SJSA1 (cell line): ENCODE measurements at regions not wholly inside any gene's neighbourhood (a gene's known extent, or its start where the extent isn't known, plus 50 kb on each side); places are given as distances from the start of the nearest gene placed in this dataset.
A peak's percentile ranks its signal among the peaks of the same experiment; 100 is the strongest.

ENCODE experiments used
- DNase-seq, 2 experiments: peaks; one replicate each; pipeline ENCODE4 v3.0.0-alpha.2; 2015 to 2020; ENCODE audit warnings: low spot score in 2 of 2, low read depth in 1 of 2
- H3K27ac ChIP-seq: fragments of 250-450 bp; sonication (Bioruptor Pico); 2 replicates; pipeline ENCODE4 v1.5.1; 2020; ENCODE audit warnings: mild to moderate bottlenecking, moderate library complexity
- H3K27me3 ChIP-seq: fragments of 250-450 bp; sonication (Bioruptor Pico); replicated peaks from 2 replicates; pipeline ENCODE4 v1.5.1; 2020; ENCODE audit warnings: mild to moderate bottlenecking, moderate library complexity
- H3K36me3 ChIP-seq: fragments of 250-450 bp; sonication (Bioruptor Pico); 2 replicates; pipeline ENCODE4 v1.5.1; 2020; ENCODE audit warnings: mild to moderate bottlenecking
- H3K4me1 ChIP-seq: fragments of 250-450 bp; sonication (Bioruptor Pico); replicated peaks from 2 replicates; pipeline ENCODE4 v1.6.1; 2021; ENCODE audit warnings: mild to moderate bottlenecking
- H3K4me3 ChIP-seq: fragments of 250-450 bp; sonication (Bioruptor Pico); 2 replicates; pipeline ENCODE4 v1.5.1; 2020; ENCODE audit warnings: mild to moderate bottlenecking
- H3K9me3 ChIP-seq: fragments of 250-450 bp; sonication (Bioruptor Pico); replicated peaks from 2 replicates; pipeline ENCODE4 v1.5.1; 2020; ENCODE audit warnings: mild to moderate bottlenecking

GRCh38 chr19:33977756-33978685 is 181.4 kb downstream of the KCTD15 start:
- Histone ChIP-seq H3K4me1 (no peaks in the 10 kb centered on the region), H3K9me3 (no peaks in the 10 kb centered on the region), H3K4me3 (no peak overlapping the region), H3K27me3 (peaks cover 4% of the 10 kb centered on the region; the same call in 1 of the 2 replicates), H3K27ac (no peak overlapping the region), H3K36me3 (no peaks in the 10 kb centered on the region)
- no peak for DNase-seq

DNA sequence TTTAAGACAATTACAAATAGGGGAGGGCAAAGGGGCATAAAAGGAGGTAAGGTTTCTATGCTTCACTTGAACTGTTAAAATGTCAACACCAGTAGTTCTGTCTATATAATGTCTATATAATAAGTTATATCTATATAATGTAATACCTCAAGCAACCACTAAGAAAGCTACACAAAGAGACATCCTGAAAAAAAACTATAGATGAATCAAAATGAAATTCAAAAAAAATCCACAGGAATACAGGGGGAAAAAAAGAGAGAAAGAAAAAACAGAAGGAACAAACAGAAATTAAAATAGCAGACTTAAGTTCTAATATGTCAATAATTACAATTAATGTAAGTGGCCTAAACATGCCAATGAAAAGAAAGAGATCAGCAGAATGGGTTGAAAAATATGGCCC is 186.0 kb downstream of the KCTD15 start:
- DNase-seq = no peak
- Histone ChIP-seq H3K4me3 (no peak overlapping the region), H3K9me3 (no peaks in the 10 kb centered on the region; the same call in 1 of the 2 replicates), H3K36me3 (no peaks in the 10 kb centered on the region), H3K4me1 (no peaks in the 10 kb centered on the region), H3K27ac (no peak overlapping the region), H3K27me3 (no peaks in the 10 kb centered on the region)

DNA sequence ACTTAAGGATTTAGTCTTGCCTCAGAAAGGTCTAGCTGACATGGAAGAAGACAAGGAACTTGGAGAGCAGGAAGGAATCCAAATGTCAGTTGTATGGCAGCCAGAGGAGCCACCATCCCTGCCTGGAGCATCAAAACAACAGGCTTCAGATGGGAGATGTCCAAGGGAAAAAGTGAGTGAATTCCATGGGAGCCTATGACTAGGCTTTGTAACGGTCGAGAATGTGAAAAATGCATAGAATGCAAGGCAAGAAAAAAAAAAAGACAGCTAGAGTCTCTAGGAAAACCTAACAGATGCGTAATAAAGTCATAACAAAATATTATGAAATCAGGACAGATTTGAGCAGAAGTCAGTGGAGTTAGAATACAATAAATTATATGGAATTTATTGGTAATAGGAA is 183.7 kb upstream of the LSM14A start:
- no peaks in the 10 kb centered on the region; the same call in 1 of the 2 replicates for H3K9me3 ChIP-seq
- no peak overlapping the region for H3K27ac ChIP-seq
- no peaks in the 10 kb centered on the region for H3K4me1 ChIP-seq
- no peak overlapping the region for H3K4me3 ChIP-seq
- H3K27me3 ChIP-seq = no peaks in the 10 kb centered on the region
- H3K36me3 ChIP-seq = no peaks in the 10 kb centered on the region
- no peak for DNase-seq

GRCh38 chr19:33997690-33998089 is 174.6 kb upstream of the LSM14A start:
- DNase-seq = no peak
- Histone ChIP-seq H3K27me3 (peaks cover 2% of the 10 kb centered on the region; the same call in 1 of the 2 replicates), H3K4me3 (no peak overlapping the region), H3K9me3 (no peaks in the 10 kb centered on the region), H3K36me3 (no peaks in the 10 kb centered on the region), H3K27ac (no peak overlapping the region), H3K4me1 (no peaks in the 10 kb centered on the region)

DNA sequence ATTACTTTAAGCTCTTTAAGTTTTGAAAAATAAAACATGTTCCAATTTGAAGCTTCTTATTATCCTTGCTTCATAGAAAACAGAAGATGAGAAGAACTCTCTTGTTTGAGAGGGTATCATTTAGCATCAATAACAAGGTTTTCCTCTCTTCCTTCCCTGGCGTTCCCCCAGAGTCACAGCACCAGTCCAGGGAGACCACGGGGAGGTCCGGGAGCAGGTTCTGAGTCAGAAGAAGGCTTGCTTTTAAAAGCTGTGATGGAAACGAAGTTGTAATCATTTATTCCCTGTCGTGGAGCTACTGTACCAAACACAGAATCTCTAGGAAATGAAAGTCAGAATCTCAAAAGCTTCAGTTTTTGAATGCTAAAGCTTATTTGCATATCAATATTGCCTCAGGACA is 174.0 kb upstream of the LSM14A start:
- DNase-seq = no peak

DNA sequence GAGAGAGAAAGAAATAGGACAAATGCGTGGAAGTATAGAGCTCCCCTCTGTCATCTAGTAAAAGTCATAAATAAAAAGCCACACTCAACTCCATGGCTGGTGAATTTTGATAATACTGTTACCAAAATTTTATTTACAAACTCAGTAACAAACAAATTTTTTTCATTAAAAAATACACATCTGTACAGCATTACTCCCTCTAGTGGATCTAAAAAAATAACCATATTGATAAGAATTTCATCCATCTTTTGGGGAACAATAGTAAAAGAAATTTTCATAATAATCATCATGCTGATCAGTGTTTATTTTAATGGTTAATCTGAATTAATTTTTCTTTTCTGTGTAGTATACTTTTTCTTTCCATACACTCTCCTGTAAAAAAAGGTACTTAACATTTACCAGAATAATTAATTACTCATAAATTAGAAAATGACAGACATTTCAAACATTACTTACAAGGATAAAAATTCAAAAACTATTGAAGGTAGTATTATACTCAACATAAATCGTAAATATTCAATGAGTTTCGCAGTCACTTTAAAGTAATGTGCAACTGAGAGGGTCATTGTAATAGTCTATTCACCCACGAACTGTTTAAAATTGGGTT is 173.5 kb upstream of the LSM14A start:
- no peaks in the 10 kb centered on the region for H3K4me1 ChIP-seq
- no peak for DNase-seq
- H3K36me3 ChIP-seq = no peaks in the 10 kb centered on the region

More for the DNA sequence above, 174.0 kb upstream of the LSM14A start:
- Histone ChIP-seq H3K27ac (no peak overlapping the region), H3K27me3 (peaks cover 8% of the 10 kb centered on the region), H3K4me3 (no peak overlapping the region), H3K9me3 (no peaks in the 10 kb centered on the region), H3K36me3 (no peaks in the 10 kb centered on the region), H3K4me1 (no peaks in the 10 kb centered on the region)

DNA sequence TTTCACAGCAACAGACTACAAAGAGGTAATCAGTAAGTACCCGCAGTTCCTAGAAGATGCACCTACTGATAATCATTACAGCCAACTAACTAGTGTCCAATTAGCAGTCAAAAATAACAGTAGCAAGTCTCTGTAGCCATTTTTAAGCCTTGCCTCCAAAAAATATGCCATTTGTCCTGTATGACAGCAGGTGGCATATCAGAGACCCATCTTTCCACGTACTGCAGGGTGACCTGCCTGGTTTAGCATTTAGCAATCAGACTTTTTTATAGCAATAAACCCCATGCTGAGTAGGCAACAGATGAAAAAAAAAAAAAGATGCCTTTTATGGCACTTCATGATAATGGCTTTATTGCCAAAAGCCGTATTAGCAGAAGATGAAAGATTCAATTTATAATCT is 155.3 kb upstream of the LSM14A start:
- Histone ChIP-seq H3K36me3 (no peaks in the 10 kb centered on the region), H3K4me3 (no peak overlapping the region), H3K4me1 (no peaks in the 10 kb centered on the region), H3K27me3 (peaks cover 9% of the 10 kb centered on the region), H3K27ac (no peak overlapping the region), H3K9me3 (no peaks in the 10 kb centered on the region)
- no peak for DNase-seq

More for the DNA sequence above, 173.5 kb upstream of the LSM14A start:
- H3K9me3 ChIP-seq = no peaks in the 10 kb centered on the region
- H3K4me3 ChIP-seq = no peak overlapping the region
- H3K27me3 ChIP-seq = peaks cover 11% of the 10 kb centered on the region
- no peak overlapping the region for H3K27ac ChIP-seq

DNA sequence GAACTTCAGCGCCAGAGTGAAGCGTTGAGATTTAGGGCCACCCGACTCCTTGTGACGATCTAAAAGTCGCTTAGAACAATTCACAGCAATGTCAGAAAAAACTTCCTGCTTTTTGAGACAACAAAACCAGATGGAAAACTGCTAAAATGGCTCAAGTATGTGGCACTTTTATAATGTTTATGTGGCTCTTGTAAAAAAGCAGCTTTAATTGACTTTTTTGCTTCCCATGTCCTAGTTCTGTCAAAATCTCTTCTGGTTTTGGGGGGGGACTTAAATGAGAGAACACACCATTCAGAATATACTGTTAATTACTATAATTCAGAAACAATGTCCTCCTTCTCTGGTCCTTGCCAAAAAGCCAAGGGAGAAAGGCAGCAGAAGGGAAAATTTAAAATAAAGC is 154.7 kb upstream of the LSM14A start:
- peaks cover 9% of the 10 kb centered on the region for H3K27me3 ChIP-seq

DNA sequence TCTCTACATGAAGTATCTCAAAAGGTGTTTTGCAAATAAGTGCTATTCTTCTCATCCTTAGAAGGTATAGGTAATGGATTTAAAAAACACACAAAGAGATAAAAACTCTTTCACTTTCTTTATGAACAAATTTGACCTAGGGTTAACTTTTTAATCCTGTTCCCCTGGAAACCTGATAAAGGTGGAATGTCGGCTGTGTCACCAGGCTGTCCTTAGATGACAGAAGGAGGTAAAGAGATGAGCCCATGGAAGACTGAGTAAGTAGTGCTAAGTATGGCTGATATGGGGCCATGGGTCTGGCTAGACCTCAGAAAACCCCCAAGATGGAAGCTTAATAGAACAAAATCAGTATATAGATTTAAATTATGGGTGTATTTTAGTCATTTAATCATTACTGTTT is 153.8 kb upstream of the LSM14A start:
- H3K4me3 ChIP-seq = no peak overlapping the region
- H3K4me1 ChIP-seq = no peaks in the 10 kb centered on the region
- no peak overlapping the region for H3K27ac ChIP-seq
- DNase-seq = no peak
- peaks cover 3% of the 10 kb centered on the region; the same call in 1 of the 2 replicates for H3K9me3 ChIP-seq
- peaks cover 9% of the 10 kb centered on the region for H3K27me3 ChIP-seq
- H3K36me3 ChIP-seq = no peaks in the 10 kb centered on the region

More for the DNA sequence above, 154.7 kb upstream of the LSM14A start:
- Histone ChIP-seq H3K4me3 (no peak overlapping the region), H3K27ac (no peak overlapping the region), H3K36me3 (no peaks in the 10 kb centered on the region), H3K4me1 (no peaks in the 10 kb centered on the region), H3K9me3 (no peaks in the 10 kb centered on the region)
- DNase-seq = no peak

DNA sequence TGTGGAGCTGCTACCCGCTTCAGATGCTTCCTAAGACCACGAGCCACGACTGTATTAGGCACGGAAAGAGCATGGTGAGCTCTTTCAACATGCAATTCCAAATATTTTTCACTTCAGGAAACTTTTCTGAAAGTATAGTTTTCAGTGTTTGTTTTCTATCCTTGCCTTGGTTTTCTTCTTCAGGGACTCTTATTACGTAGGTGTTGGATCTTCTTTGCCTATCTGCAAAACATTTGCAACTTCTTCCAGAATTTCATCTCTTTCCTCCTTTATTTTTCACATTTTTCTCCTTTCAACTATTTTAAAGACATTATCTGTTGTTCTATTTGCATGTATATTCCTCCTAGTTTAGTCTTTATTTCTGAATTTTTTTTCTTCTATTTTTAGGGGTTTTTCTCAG is 148.9 kb upstream of the LSM14A start:
- no peak overlapping the region for H3K27ac ChIP-seq
- peaks cover 3% of the 10 kb centered on the region; the same call in 1 of the 2 replicates for H3K9me3 ChIP-seq
- no peaks in the 10 kb centered on the region for H3K36me3 ChIP-seq
- H3K27me3 ChIP-seq = no peaks in the 10 kb centered on the region
- DNase-seq = no peak
- no peak overlapping the region for H3K4me3 ChIP-seq
- no peaks in the 10 kb centered on the region for H3K4me1 ChIP-seq

DNA sequence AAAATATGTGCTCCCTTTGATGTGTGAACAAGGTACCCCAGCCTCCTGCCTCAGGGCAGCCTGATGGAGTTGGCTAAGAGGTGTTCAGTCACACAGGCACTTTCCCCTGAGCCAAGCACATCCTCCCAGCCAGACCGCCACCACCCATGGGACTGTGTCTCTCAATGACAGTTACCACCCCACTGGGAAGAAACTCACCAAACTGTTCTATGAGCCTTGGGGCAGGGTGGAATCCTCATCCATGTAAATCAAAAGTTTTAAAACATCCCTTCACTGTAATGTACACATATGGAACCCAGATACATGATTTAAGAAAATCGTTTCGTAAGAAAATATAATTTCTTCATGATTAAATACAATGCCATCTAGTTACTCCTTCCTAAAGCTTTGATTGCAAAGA is 138.4 kb upstream of the LSM14A start:
- H3K36me3 ChIP-seq = no peaks in the 10 kb centered on the region
- H3K9me3 ChIP-seq = no peaks in the 10 kb centered on the region
- DNase-seq = no peak
- H3K4me1 ChIP-seq = no peaks in the 10 kb centered on the region
- H3K27ac ChIP-seq = no peak overlapping the region
- H3K27me3 ChIP-seq = no peaks in the 10 kb centered on the region
- no peak overlapping the region for H3K4me3 ChIP-seq

- H3K36me3 ChIP-seq = no peaks in the 10 kb centered on the region
- H3K9me3 ChIP-seq = no peaks in the 10 kb centered on the region
- DNase-seq = no peak
- H3K27me3 ChIP-seq = no peaks in the 10 kb centered on the region
- no peak overlapping the region for H3K4me3 ChIP-seq
- H3K27ac ChIP-seq = no peak overlapping the region
- H3K4me1 ChIP-seq = no peaks in the 10 kb centered on the region
Measured at GRCh38 chr19:34034318-34034846, 137.9 kb upstream of the LSM14A start.

DNA sequence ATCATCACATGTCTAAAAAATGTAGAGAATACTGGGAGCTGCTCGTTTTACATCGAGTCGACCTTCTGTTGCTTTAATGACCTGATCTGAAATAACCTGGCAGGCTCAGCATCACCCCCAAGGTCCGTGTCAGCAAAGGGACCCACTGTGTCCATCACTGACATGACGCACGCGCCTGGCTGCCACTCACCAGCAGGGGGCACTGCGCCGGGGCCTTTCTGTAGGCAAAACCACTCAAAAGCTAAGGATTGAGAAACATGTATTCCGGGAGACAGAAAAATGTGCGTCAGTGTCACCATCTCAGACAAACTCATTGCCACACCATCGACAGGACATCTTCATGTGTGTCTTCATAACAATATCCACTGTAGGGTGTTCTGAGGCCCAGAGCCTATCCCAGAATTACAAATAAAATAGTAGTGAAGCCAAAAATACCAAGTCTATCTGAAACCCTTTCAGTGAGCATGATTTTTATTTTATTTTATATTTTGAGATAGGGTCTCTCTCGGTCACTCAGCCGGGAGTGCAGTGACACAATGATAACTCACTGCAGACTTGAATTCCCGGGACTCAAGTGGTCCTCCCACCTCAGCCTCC is 130.3 kb upstream of the LSM14A start:
- Histone ChIP-seq H3K9me3 (no peaks in the 10 kb centered on the region), H3K4me3 (no peak overlapping the region), H3K4me1 (no peaks in the 10 kb centered on the region), H3K36me3 (no peaks in the 10 kb centered on the region), H3K27me3 (no peaks in the 10 kb centered on the region), H3K27ac (no peak overlapping the region)
- DNase-seq = peak; percentile 18 to 68

- no peaks in the 10 kb centered on the region for H3K4me1 ChIP-seq
- H3K27ac ChIP-seq = no peak overlapping the region
- no peaks in the 10 kb centered on the region for H3K36me3 ChIP-seq
- H3K9me3 ChIP-seq = no peaks in the 10 kb centered on the region
- DNase-seq = no peak
- H3K4me3 ChIP-seq = no peak overlapping the region
- H3K27me3 ChIP-seq = no peaks in the 10 kb centered on the region
Measured at GRCh38 chr19:34044021-34044420, 128.3 kb upstream of the LSM14A start.
